OCI-LY3 (cell line): ENCODE measurements at regions not wholly inside any gene's neighbourhood (a gene's known extent, or its start where the extent isn't known, plus 50 kb on each side); places are given as distances from the start of the nearest gene placed in this dataset.

ENCODE experiments used
- EZH2phosphoT487 ChIP-seq: fragments of 200-600 bp; shearing (Covaris generic); IDR thresholded peaks from 2 replicates; pipeline ENCODE4 v1.6.1; 2018; ENCODE audit warnings: antibody characterized with exemption, mixed run types, low read depth
- TF ChIP-seq, protein P1 (sequence below): fragments of 200-600, 300-600 bp; sonication (generic); IDR thresholded peaks from 2 replicates; pipeline ENCODE4 v1.5.1; 2014; ENCODE audit warnings: antibody characterized with exemption, low read length, low read depth

DNA sequence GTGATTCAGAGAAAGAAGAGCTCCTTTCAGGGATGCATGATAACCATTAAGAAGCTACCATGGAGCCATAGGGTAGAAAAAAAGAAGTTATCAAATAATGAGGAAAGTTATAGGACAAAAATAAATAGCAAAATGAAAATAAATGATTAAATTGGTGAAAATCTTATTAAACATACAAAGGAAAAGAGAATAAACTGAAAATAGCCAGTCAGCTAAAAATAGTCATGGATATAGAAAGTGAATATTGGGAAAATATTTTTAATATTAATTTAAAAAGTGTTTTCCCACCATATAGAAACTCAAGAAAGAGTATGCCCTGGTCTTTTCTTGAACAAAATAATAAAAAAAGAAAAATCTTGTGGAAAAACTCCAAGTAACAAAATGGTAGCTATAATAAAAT, 209.2 kb upstream of the CDH19 start:
- TF ChIP-seq, protein P1, sequence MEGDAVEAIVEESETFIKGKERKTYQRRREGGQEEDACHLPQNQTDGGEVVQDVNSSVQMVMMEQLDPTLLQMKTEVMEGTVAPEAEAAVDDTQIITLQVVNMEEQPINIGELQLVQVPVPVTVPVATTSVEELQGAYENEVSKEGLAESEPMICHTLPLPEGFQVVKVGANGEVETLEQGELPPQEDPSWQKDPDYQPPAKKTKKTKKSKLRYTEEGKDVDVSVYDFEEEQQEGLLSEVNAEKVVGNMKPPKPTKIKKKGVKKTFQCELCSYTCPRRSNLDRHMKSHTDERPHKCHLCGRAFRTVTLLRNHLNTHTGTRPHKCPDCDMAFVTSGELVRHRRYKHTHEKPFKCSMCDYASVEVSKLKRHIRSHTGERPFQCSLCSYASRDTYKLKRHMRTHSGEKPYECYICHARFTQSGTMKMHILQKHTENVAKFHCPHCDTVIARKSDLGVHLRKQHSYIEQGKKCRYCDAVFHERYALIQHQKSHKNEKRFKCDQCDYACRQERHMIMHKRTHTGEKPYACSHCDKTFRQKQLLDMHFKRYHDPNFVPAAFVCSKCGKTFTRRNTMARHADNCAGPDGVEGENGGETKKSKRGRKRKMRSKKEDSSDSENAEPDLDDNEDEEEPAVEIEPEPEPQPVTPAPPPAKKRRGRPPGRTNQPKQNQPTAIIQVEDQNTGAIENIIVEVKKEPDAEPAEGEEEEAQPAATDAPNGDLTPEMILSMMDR = no peak
- no peak for TF ChIP-seq EZH2phosphoT487
